ENCODE measurements at regions not wholly inside any gene's neighbourhood (a gene's known extent, or its start where the extent isn't known, plus 50 kb on each side); places are given as distances from the start of the nearest gene placed in this dataset.

GRCh38 chr2:8212239-8212638 lies 469.6 kb upstream of the ID2 start:
- Histone ChIP-seq H3K9me2 (ENCODE audit: insufficient read depth, low read length) (no peaks in the 10 kb centered on the region), H4K20me1 (ENCODE audit: insufficient read depth) (no peaks in the 10 kb centered on the region), H3K36me3 (ENCODE audit: insufficient read depth, low read length) (no peaks in the 10 kb centered on the region), H3K9me3 (ENCODE audit: low read length) (no peaks in the 10 kb centered on the region), H3K4me3 (ENCODE audit: low read length) (no peak overlapping the region), H3K9ac (ENCODE audit: low read length) (no peak overlapping the region), H3F3A (ENCODE audit: insufficient read depth, low read length, poor library complexity, severe bottlenecking) (no peaks in the 10 kb centered on the region), H3K27ac (ENCODE audit: low read length) (no peak overlapping the region), H3K79me2 (replicated peaks; ENCODE audit: insufficient read depth, low read length) (no peaks in the 10 kb centered on the region), H2AFZ (ENCODE audit: low read depth, low read length) (no peak overlapping the region), H3K27me3 (ENCODE audit: insufficient read depth, low read depth, low read length) (no peaks in the 10 kb centered on the region), H3K4me2 (ENCODE audit: low read length) (no peak overlapping the region)
- TF ChIP-seq TAF1 (IDR thresholded peaks at IDR 0.05; ENCODE audit: low read depth) (no peak), EZH2 (IDR thresholded peaks at IDR 0.05; ENCODE audit: borderline replicate concordance, insufficient read depth, low read length, poor library complexity, severe bottlenecking) (no peak), CTCF (IDR thresholded peaks at IDR 0.05; ENCODE audit: poor library complexity, severe bottlenecking) (no peak), RAD21 (conservative IDR thresholded peaks at IDR 0.05) (no peak), POLR2AphosphoS5 (IDR thresholded peaks at IDR 0.05) (no peak), SMC3 (conservative IDR thresholded peaks at IDR 0.05; ENCODE audit: poor library complexity) (no peak), REST (IDR thresholded peaks at IDR 0.05; ENCODE audit: borderline replicate concordance) (no peak), MXI1 (conservative IDR thresholded peaks at IDR 0.05; ENCODE audit: poor library complexity, severe bottlenecking) (no peak), EP300 (conservative IDR thresholded peaks at IDR 0.05; ENCODE audit: poor library complexity, severe bottlenecking) (no peak)

- Histone ChIP-seq H3K27me3 (ENCODE audit: insufficient read depth, low read depth, low read length) (no peaks in the 10 kb centered on the region), H3K36me3 (ENCODE audit: insufficient read depth, low read length) (no peaks in the 10 kb centered on the region), H3K4me3 (ENCODE audit: low read length) (no peak overlapping the region), H3K27ac (ENCODE audit: low read length) (no peak overlapping the region), H4K20me1 (ENCODE audit: insufficient read depth) (no peaks in the 10 kb centered on the region), H3K79me2 (replicated peaks; ENCODE audit: insufficient read depth, low read length) (no peaks in the 10 kb centered on the region), H3K4me2 (ENCODE audit: low read length) (no peak overlapping the region), H2AFZ (ENCODE audit: low read depth, low read length) (no peak overlapping the region), H3F3A (ENCODE audit: insufficient read depth, low read length, poor library complexity, severe bottlenecking) (no peaks in the 10 kb centered on the region), H3K9ac (ENCODE audit: low read length) (no peak overlapping the region), H3K9me2 (ENCODE audit: insufficient read depth, low read length) (no peaks in the 10 kb centered on the region), H3K9me3 (ENCODE audit: low read length) (no peaks in the 10 kb centered on the region)
- no peak for TF ChIP-seq SMC3 (conservative IDR thresholded peaks at IDR 0.05; ENCODE audit: poor library complexity)
- TF ChIP-seq MXI1 (conservative IDR thresholded peaks at IDR 0.05; ENCODE audit: poor library complexity, severe bottlenecking), result no peak
- TF ChIP-seq CTCF (IDR thresholded peaks at IDR 0.05; ENCODE audit: poor library complexity, severe bottlenecking), result no peak
Measured at GRCh38 chr2:8214036-8214615, 467.7 kb upstream of the ID2 start.

Measured in neural cell (in vitro differentiated cells).